Mucosa of descending colon (tissue), 3 donors: ENCODE measurements at regions not wholly inside any gene's neighbourhood (a gene's known extent, or its start where the extent isn't known, plus 50 kb on each side); places are given as distances from the start of the nearest gene placed in this dataset.
"Not testable (repeated sequence)": the region's sequence is repeated elsewhere in the genome, so short reads cannot be mapped to it uniquely, and the experiment has no call there.

Source experiments
- ATAC-seq: fragments of 200-7000 bp; cut with Tn5 transposase; one replicate; pipeline ENCODE4 v1.9.1; 2020; ENCODE audit warnings: mild to moderate bottlenecking, moderate library complexity
- DNase-seq, 3 donors: peaks; one replicate each; pipeline ENCODE4 v3.0.0-alpha.2; 2020
- H3K36me3 ChIP-seq: fragments of 200-600 bp; one replicate; pipeline ENCODE4 v1.8.0; 2021; ENCODE audit warnings: low read depth, mild to moderate bottlenecking
- H3K4me1 ChIP-seq: fragments of 200-600 bp; one replicate; pipeline ENCODE4 v1.8.0; 2021; ENCODE audit warnings: low read depth, mild to moderate bottlenecking
- H3K4me3 ChIP-seq: fragments of 200-600 bp; one replicate; pipeline ENCODE4 v1.8.0; 2021; ENCODE audit warnings: mild to moderate bottlenecking
- H3K9me3 ChIP-seq: fragments of 200-600 bp; one replicate; pipeline ENCODE4 v1.8.0; 2021; ENCODE audit warnings: mild to moderate bottlenecking
- intact Hi-C, 2 donors: fragments of 100-400 bp; cut with DNase I in 1 of 2; cut with micrococcal nuclease in 1 of 2; formaldehyde crosslinking; loops; one replicate each; pipeline versions ENCODE4 v1.11.0 to v1.11.1; 2022; cut with DNase I, micrococcal nuclease
- TF ChIP-seq, protein P1 (sequence below): fragments of 200-600 bp; IDR thresholded peaks from one replicate; pipeline ENCODE4 v1.8.0; 2022; ENCODE audit warnings: antibody characterized with exemption, mild to moderate bottlenecking
- donor health status: DM: no; HTN: no; CAD: no; lungs with moderate emphysema.
- donor health status: DM: no; HTN: no; CAD: no.
- donor health status: DM: no; HTN: yes; CAD: no.

DNA sequence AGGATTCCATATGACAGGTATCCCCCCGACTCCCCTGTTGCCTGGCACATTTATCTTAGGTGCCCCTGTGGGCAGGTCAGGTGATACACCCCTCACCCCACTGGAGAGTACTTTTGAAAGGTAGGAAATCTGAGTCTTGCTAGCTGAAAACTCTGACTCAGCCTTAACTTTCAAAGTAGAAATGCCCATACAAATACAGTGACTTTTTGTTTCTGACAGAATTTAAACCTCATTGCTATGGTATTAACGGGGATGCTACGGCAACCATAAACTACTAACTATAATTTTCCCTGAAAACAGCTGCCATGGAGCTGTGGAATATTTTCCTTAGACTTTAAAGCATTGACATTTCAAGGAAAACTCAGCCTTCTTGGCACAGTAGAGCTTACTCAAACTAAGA is 536.0 kb downstream of the RFPL4B start:
- Histone ChIP-seq H3K36me3 (no peaks in the 10 kb centered on the region), H3K4me3 (no peak overlapping the region), H3K4me1 (no peaks in the 10 kb centered on the region), H3K9me3 (no peaks in the 10 kb centered on the region)
- ATAC-seq = no peak
- DNase-seq = no peak
- intact Hi-C loops = no loop called here
- TF ChIP-seq, protein P1, sequence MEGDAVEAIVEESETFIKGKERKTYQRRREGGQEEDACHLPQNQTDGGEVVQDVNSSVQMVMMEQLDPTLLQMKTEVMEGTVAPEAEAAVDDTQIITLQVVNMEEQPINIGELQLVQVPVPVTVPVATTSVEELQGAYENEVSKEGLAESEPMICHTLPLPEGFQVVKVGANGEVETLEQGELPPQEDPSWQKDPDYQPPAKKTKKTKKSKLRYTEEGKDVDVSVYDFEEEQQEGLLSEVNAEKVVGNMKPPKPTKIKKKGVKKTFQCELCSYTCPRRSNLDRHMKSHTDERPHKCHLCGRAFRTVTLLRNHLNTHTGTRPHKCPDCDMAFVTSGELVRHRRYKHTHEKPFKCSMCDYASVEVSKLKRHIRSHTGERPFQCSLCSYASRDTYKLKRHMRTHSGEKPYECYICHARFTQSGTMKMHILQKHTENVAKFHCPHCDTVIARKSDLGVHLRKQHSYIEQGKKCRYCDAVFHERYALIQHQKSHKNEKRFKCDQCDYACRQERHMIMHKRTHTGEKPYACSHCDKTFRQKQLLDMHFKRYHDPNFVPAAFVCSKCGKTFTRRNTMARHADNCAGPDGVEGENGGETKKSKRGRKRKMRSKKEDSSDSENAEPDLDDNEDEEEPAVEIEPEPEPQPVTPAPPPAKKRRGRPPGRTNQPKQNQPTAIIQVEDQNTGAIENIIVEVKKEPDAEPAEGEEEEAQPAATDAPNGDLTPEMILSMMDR = no peak

DNA sequence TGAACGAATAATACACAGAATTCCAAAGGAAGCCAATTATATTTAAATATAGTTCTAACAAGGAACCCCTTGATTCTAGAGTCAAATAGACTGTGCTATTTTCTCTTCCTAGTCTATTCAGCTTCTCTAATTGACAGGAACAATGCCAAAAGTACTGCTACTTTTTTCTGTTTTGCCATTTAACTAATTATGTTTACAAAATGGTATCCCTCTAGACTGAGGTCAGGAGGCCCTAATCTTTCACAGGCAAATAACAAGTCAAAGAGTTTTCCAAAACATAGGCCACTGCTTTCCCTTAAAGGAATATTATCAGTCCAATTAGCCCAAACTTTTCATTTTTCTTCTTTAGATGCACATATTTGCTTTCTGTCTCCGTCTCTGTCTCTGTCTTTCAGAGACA is 539.3 kb downstream of the RFPL4B start:
- Histone ChIP-seq H3K4me1 (no peaks in the 10 kb centered on the region), H3K9me3 (no peaks in the 10 kb centered on the region), H3K4me3 (no peak overlapping the region), H3K36me3 (no peaks in the 10 kb centered on the region)
- intact Hi-C loops = no loop called here
- no peak for DNase-seq
- TF ChIP-seq, protein P1 = no peak
- no peak for ATAC-seq

DNA sequence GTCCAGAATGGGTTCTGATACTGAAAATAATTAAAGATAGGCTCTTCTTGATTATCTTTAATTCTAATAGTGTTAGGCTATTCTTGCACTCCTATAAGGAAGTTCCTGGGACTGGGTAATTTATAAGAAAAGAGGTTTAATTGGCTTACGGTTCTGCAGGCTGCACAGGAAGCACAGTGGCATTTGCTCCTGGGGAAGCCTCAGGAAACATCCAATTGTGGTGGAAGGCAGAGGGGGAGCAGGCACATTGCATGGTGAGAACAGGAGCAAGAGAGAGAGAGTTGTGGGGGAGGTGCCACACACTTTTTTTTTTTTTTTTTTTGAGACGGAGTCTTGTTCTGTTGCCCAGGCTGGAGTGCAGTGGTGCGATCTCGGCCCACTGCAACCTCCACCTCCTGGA is 540.3 kb downstream of the RFPL4B start:
- intact Hi-C loops, ATAC-seq, H3K4me3 ChIP-seq, H3K36me3 ChIP-seq, DNase-seq, H3K9me3 ChIP-seq, H3K4me1 ChIP-seq: not testable (repeated sequence)

DNA sequence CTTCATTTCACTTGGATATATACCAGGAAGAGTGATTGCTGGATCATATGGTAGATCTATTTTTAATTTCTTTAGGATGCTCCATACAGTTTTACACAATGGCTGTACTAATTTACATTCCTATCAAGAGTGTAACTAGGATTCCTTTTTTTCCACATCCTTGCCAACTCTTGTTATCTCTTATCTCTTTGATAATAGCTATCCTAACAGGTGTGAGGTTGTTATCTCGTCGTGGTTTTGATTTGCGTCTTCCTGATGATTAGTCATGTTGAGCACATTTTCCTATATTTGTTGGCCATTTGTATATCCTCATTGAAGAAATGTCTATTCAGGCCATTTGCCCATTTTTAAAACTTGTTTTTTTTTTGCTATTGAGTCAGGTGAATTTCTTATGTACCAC is 552.4 kb downstream of the RFPL4B start:
- no peak for ATAC-seq
- TF ChIP-seq, protein P1 = no peak
- Histone ChIP-seq H3K9me3 (no peaks in the 10 kb centered on the region), H3K36me3 (no peaks in the 10 kb centered on the region), H3K4me1 (no peaks in the 10 kb centered on the region), H3K4me3 (no peak overlapping the region)
- no peak for DNase-seq
- intact Hi-C loops = no loop called here

DNA sequence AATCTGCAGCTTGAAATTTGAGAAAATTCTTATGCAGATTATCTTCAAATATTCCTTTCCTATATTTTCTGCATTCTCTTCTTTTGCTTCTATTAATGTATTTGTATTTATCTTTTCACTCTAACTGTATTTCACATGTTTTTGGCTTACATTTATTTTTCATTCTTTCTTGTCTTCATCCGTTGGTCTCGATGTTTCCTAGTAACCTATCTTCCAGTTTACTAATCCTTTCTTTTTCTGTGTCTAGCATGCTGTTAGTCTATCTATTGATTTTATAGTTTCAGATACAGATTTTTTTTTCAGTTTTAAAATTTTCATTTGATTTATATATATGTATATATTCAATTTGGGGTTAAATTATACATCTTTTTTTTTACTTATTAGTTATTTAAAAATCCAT is 556.2 kb downstream of the RFPL4B start:
- no peaks in the 10 kb centered on the region for H3K9me3 ChIP-seq
- no peak for ATAC-seq
- intact Hi-C loops = no loop called here

DNA sequence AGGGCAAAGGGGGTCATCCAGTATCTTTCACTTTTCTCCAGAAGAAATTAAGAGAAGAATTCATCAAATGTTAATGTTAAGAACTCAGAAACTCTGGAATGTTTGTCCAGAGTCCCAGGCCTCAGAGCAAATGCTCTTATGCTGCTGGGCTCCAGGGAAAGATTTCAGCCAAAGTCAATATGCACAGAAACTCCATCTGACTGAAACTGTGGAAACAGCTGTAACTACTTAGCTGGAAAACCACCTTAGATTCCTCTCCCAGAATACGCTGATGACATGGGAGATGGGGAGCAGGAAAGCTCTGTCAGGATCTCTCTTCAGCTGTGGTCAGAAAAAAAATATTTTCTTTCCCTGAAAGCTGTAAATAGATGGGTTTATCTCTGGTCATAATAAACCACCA is 559.6 kb downstream of the RFPL4B start:
- ATAC-seq = no peak
- intact Hi-C loops = no loop called here
- no peaks in the 10 kb centered on the region for H3K9me3 ChIP-seq
- no peaks in the 10 kb centered on the region for H3K4me1 ChIP-seq
- no peak overlapping the region for H3K4me3 ChIP-seq
- TF ChIP-seq, protein P1 = no peak
- H3K36me3 ChIP-seq = no peaks in the 10 kb centered on the region
- DNase-seq = no peak

More for the DNA sequence above, 556.2 kb downstream of the RFPL4B start:
- H3K4me3 ChIP-seq = no peak overlapping the region
- no peaks in the 10 kb centered on the region for H3K4me1 ChIP-seq
- no peak for DNase-seq
- H3K36me3 ChIP-seq = no peaks in the 10 kb centered on the region
- TF ChIP-seq, protein P1 = no peak
